ENCODE measurements at regions not wholly inside any gene's neighbourhood (a gene's known extent, or its start where the extent isn't known, plus 50 kb on each side); places are given as distances from the start of the nearest gene placed in this dataset.

DNA sequence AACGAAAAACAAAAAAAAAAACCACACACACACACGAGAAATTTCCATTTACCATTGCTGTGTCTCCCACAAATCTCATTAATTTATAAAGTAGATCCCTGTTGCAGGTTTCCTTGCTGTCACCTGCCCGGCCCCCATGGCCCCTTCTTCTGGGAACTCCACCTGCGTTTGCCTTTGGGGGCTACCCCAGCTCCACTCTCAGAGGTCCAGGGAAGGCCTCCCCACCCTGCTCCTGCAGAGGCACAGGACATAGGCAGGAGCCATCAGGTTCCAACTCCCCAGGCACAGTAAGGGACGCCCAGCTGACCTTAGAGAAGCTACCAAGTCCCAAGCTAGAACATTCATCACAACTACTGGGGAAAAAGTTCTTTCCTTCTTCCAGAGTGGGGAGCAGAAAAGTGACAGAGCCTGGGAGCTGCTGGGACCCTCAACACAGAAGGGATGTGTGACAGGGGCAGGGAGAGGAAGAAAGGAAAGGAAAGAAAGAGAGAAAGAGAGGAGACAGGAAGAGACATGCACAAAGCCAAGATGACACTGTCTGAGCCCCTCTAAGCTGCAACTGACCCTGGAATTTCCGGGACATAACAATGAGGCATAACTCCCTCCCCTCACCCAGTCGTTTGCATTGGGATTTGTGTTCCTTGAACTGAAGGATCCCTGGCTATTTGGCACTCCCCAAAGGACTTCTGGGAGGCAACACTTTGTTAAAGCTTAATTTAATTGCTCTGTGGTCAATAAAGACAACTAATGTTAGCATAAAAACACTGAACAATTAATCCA, 175.7 kb downstream of the SHANK2 start:
- no peak for DNase-seq (ENCODE audit: low read depth, low spot score)

DNA sequence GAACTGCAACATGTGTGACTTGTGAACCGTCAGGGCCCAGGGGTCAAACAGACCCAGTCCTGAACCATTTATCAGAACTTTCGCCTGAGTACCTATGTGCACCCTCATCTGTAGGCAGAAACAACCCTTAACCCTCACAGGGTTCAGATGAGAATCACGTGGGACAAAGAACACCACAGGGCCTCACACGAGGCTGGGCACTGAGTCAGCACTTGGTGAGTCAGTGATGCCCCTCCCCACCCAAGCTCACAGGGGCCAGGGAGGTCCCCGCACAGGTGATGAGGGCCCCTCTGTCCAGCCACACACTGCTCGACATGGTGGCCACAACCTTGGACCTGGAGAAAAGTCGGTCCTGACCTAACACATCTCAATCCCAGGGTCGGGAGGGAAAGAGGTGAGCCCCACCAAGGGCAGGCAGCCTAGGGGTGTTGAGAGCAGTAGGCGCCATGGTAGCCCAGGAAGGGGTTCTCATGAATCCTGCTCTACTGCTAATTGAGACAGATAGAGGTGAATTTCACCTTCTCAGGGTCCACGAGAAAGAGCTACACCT, 176.4 kb downstream of the SHANK2 start:
- DNase-seq (ENCODE audit: low read depth, low spot score), result no peak

DNA sequence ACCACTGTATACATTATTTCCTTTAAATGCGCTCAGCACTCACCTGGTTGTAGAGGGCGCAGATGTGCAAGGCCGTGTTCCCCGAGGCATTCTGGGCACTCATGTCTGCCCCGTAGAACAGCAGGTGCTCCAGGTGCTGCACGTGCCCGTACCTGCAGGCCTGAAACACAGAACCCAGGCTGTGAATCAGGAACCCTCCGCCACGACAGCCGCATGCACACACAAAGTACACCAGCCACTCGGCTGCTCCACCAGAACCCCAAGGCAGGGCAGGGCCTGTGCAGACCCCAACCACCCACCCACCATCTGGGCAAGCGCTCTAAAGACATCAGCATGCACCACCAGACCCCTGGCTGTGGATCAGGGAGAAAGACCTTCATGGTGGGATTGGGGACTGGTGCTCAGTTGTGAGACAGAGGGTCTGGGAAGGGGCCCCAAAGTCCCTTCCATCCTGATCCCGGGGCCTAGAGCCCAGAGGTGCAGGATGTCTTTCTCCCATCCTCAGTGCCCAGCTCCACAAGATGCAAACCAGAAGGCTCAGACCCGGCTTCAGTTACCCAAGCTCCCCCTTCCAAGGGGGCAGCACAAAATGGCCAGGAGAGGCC, 177.2 kb downstream of the SHANK2 start:
- no peak for DNase-seq (ENCODE audit: low read depth, low spot score)

GRCh38 chr11:71071736-71072509, 180.5 kb downstream of the SHANK2 start:
- DNase-seq (ENCODE audit: low read depth, low spot score), result no peak

- DNase-seq (ENCODE audit: low read depth, low spot score), result no peak
Observed at GRCh38 chr11:71070490-71071453, 181.6 kb downstream of the SHANK2 start.

- no peak for DNase-seq (ENCODE audit: low read depth, low spot score)
Observed at GRCh38 chr11:71068963-71069362, 183.4 kb downstream of the SHANK2 start.

DNA sequence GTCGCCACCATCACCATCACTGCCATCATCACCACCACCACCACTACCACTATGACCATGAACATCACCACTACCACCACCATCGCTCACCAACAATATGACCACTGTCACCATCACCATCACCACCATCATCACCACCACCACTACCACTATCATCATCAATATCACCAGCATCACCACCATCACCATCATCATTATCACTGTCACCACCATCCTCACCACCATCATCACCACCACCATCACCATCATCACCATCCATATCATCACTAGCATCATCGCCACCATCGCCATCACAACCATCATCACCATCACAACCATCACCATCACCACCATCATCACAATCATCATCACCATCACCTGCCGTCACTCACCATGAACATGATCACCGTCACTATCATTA, 184.6 kb downstream of the SHANK2 start:
- no peak for DNase-seq (ENCODE audit: low read depth, low spot score)

DNA sequence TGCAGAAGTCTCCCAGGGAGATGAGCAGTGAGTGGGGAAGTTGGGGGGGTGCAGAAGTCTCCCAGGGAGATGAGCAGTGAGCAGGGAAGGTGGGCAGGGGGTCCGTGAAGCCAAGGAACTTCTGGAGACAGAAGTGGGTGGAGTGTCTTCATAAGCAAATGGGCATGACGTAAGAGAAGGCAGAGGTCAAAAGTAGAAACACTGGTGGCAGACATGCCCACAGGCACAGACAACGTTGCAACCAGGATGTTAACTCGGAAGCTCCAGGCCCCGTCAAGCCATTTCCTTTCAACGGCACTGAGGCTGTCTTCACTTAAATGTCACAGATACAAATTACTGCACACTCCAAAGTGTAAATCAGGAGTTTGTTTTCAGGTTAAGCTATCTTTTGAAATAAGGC, 186.1 kb downstream of the SHANK2 start:
- no peak for DNase-seq (ENCODE audit: low read depth, low spot score)

GRCh38 chr11:71065841-71066240, 186.5 kb downstream of the SHANK2 start:
- DNase-seq (ENCODE audit: low read depth, low spot score), result no peak

DNA sequence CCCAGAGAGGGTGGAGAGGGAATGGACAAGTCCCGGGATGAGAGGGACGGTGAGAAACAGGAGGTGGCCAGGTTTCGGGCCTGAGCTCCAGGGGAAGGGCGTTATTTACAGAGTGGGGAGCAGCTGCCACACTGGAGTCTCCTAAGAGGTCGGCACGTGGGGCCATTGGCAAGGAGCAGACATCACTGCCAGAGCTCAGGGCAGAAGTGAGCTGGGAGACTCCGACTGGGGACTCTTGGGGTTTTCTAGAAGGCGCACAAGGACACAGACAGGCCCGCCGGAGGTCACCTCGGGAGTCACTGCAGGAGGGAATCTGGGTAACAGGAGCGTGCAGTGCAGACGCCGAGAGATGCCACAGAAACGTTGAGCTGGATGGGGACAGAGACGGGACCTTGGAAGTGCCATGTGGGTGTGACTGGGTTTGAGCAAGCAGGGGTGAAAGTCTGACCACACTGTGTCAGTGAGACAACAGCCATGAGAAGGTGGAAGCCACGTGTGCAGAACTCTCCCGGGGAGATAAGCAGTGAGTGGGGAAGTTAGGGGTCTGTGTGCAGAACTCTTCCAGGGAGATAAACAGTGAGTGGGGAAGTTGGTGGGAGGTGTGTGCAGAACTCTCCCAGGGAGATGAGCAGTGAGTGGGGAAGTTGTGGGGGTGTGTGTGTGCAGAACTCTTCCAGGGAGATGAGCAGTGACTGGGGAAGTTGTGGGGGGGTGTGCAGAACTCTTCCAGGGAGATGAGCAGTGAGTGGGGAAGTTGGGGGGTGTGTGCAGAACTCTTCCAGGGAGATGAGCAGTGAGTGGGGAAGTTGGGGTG, 187.5 kb downstream of the SHANK2 start:
- no peak for DNase-seq (ENCODE audit: low read depth, low spot score)

- no peak for DNase-seq (ENCODE audit: low read depth, low spot score)
Observed at GRCh38 chr11:71064183-71064582, 188.2 kb downstream of the SHANK2 start.

GRCh38 chr11:71063129-71063528, 189.2 kb downstream of the SHANK2 start:
- no peak for DNase-seq (ENCODE audit: low read depth, low spot score)

GRCh38 chr11:71062199-71062598, 190.2 kb downstream of the SHANK2 start:
- no peak for DNase-seq (ENCODE audit: low read depth, low spot score)

DNA sequence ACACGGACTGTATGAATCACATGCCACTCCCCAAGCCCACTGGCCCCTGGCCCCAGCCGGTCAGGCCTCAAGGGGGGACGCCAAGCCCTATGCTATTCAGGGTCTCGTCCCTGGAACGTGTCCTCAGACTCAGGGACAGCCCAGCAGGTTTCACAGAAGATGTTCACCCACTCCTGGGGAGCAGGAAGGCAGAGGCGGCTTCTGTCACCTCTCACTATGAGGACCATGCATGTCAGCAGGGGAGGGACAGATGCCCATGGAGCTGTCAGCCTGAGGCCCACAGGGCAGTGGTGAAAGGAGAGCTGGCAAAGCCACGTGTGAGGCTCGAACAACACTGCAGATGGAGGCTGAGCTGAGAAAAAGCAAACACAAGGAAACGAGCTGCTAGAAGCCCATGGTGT, 192.0 kb downstream of the SHANK2 start:
- DNase-seq (ENCODE audit: low read depth, low spot score), result no peak

- no peak for DNase-seq (ENCODE audit: low read depth, low spot score)
Observed at GRCh38 chr11:71059662-71060061, 192.7 kb downstream of the SHANK2 start.

DNA sequence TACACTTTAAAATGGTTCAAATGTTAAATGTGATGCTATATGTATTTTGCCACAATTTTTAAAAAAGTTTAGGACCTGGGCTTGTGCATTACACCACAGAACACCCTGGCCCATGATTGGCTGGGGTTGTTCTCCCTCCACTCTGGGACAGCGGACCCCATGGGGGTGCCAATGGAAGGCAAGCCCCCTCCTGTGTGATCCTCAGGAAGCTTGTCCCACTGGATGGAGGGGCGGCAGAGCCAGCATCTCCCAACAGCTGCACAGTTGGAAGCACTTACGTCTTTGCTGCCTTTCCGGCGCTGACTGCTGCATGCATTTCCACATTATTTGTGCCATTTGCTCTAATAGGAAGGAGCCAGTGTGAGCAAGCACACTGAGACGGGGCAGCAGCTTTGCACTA, 196.5 kb downstream of the SHANK2 start:
- DNase-seq (ENCODE audit: low read depth, low spot score), result no peak

Measured in astrocyte of the hippocampus (primary cell).